ENCODE measurements at regions not wholly inside any gene's neighbourhood (a gene's known extent, or its start where the extent isn't known, plus 50 kb on each side); places are given as distances from the start of the nearest gene placed in this dataset.

- TF ChIP-seq EZH2 (IDR thresholded peaks at IDR 0.05; ENCODE audit: insufficient read depth, low read length) = no peak
- no peak for TF ChIP-seq CTCF (IDR thresholded peaks at IDR 0.05; ENCODE audit: insufficient read depth, low read depth, low read length)
Measured at GRCh38 chr1:30009720-30010119, 713.7 kb downstream of the MATN1 start.
